ENCODE measurements at regions not wholly inside any gene's neighbourhood (a gene's known extent, or its start where the extent isn't known, plus 50 kb on each side); places are given as distances from the start of the nearest gene placed in this dataset.

GRCh38 chr17:33875973-33876372 is 379.1 kb upstream of the CCL2 start:
- TF ChIP-seq CTCF (IDR thresholded peaks at IDR 0.05) (no peak), EP300 (IDR thresholded peaks at IDR 0.05) (no peak), POLR2A (IDR thresholded peaks at IDR 0.05) (no peak)
